Skeletal muscle cell (primary cell): ENCODE measurements at regions not wholly inside any gene's neighbourhood (a gene's known extent, or its start where the extent isn't known, plus 50 kb on each side); places are given as distances from the start of the nearest gene placed in this dataset.

Source experiments
- DNase-seq: peaks from one replicate; pipeline ENCODE4 v3.0.0-alpha.2; 2010; ENCODE audit warnings: low read depth
- H3K4me3 ChIP-seq: 2 replicates; pipeline ENCODE4 v1.5.1; 2011; ENCODE audit warnings: low read depth, mild to moderate bottlenecking, control low read depth, low read length, moderate library complexity

GRCh38 chr1:37262439-37263170 lies 211.8 kb upstream of the ZC3H12A start:
- H3K4me3 ChIP-seq = no peak overlapping the region
- no peak for DNase-seq

GRCh38 chr1:37265156-37265555 lies 209.2 kb upstream of the ZC3H12A start:
- no peak for DNase-seq
- H3K4me3 ChIP-seq = no peak overlapping the region

GRCh38 chr1:37265786-37266667 lies 208.4 kb upstream of the ZC3H12A start:
- no peak overlapping the region for H3K4me3 ChIP-seq
- DNase-seq = no peak

- DNase-seq = no peak
- no peak overlapping the region for H3K4me3 ChIP-seq
Measured at GRCh38 chr1:37267111-37267835, 207.1 kb upstream of the ZC3H12A start.

GRCh38 chr1:37270639-37271038 lies 203.7 kb upstream of the ZC3H12A start:
- H3K4me3 ChIP-seq = no peak overlapping the region
- no peak for DNase-seq

DNA sequence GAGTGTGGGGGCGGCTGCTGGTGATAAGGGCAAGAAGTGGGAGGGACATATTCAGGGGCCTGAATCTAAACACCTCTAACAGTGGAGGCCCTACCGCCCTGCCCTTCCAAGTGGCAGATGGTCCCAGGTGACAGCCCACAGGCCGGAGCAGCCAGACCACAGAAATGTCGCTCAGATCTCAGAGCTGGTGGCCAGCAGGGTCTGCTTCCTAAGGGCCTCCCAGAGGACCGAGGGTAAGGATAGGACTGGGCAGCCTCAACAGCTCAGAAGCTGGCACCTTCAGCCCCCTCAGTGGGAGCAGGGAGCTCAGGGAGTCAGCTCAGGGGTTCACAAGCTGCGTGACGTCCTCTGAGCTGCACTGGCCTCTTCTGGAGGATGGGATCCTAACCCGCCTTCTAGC lies 201.8 kb upstream of the ZC3H12A start:
- DNase-seq = no peak

GRCh38 chr1:37274486-37274885 lies 199.9 kb upstream of the ZC3H12A start:
- DNase-seq = no peak
- no peak overlapping the region for H3K4me3 ChIP-seq

More for the DNA sequence above, 201.8 kb upstream of the ZC3H12A start:
- no peak overlapping the region for H3K4me3 ChIP-seq

GRCh38 chr1:37274938-37275631 lies 199.3 kb upstream of the ZC3H12A start:
- H3K4me3 ChIP-seq = no peak overlapping the region
- no peak for DNase-seq

GRCh38 chr1:37277366-37277765 lies 197.0 kb upstream of the ZC3H12A start:
- no peak overlapping the region for H3K4me3 ChIP-seq
- DNase-seq = no peak

- DNase-seq = no peak
- no peak overlapping the region for H3K4me3 ChIP-seq
Measured at GRCh38 chr1:37281354-37281753, 193.0 kb upstream of the ZC3H12A start.

GRCh38 chr1:37282764-37283163 lies 191.6 kb upstream of the ZC3H12A start:
- no peak for DNase-seq
- H3K4me3 ChIP-seq = no peak overlapping the region

DNA sequence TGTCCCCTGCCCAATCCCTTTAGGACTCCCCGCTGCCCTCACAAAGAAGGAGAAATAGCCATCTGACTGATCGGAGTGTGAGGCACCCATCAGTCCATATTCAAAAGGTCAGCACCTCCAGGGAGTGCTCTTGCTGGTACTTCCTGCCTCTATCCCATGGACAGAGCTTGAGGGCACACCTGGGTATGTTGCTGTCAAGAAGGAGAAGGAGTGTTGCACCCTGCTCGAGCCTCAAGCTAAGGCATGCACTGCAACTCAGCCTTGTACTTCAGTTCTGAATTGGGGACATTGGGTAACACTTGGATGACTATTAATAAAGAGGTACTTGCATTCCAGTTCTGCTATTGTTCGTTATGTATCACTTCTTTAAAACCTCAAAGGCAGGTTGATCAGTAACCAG lies 190.3 kb upstream of the ZC3H12A start:
- no peak for DNase-seq
- no peak overlapping the region for H3K4me3 ChIP-seq

DNA sequence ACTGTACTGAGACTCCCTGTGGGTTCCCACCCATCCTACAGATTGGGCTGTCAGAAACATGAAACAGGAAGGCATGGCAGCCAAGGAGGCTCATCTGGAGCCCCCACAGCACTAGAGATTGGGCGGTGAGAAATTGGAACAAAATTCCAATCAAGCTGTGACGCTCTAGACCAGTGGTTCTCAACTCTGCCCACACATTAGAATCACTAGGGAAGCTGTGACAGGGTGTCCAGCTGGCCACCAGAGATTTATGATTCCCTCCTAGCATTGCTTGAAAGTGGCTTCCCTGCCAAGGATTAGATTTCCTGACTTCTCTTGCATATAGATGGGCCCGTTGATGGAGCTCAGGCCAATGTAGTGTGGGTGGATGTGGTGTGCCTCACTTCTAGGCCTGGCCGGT lies 187.5 kb upstream of the ZC3H12A start:
- H3K4me3 ChIP-seq = no peak overlapping the region

DNA sequence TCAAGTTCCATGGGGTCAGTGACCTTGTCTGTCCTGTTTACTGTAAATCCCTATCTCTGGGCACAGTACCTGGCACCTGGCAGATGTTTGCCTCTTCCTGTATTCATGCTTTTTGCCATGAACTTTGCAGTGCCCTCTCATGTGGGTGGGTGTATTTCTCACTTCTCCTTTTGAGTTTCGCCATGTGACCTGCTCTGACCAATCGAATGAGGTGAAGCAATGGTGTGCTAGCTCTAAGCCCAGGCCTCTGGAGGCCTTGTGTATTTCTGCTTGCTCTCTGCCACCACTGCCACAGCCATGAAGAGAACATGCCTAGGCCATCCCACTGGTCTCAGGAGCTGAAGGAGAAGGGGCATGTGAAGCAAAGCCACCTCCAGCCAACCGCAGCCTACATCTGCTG lies 185.5 kb upstream of the ZC3H12A start:
- no peak for DNase-seq

More for the DNA sequence above, 187.5 kb upstream of the ZC3H12A start:
- no peak for DNase-seq

GRCh38 chr1:37290718-37291117 lies 183.7 kb upstream of the ZC3H12A start:
- DNase-seq = no peak
- H3K4me3 ChIP-seq = no peak overlapping the region

More for the DNA sequence above, 185.5 kb upstream of the ZC3H12A start:
- H3K4me3 ChIP-seq = no peak overlapping the region

DNA sequence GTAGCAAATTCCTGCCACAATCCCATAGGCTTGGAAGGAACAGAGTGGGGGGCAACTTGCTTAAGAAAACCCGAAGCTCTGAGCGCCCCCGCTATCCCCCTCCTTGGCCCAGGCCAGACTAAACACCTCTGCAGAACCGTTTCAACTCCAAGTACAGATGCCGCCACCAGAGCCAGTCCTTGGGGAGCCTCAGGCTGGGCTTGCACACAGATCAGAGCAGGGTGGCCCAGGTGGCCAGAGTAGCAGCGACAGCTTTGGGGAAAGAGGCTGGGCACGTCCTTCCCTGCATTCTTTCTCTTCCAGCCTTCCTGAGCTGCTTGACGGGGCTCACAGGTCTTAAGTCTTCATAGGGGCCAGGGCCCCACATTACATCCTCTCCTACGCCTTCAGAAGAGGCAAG lies 181.6 kb upstream of the ZC3H12A start:
- no peak for DNase-seq
- no peak overlapping the region for H3K4me3 ChIP-seq

- no peak for DNase-seq
- H3K4me3 ChIP-seq = no peak overlapping the region
Measured at GRCh38 chr1:37294096-37294495, 180.3 kb upstream of the ZC3H12A start.

DNA sequence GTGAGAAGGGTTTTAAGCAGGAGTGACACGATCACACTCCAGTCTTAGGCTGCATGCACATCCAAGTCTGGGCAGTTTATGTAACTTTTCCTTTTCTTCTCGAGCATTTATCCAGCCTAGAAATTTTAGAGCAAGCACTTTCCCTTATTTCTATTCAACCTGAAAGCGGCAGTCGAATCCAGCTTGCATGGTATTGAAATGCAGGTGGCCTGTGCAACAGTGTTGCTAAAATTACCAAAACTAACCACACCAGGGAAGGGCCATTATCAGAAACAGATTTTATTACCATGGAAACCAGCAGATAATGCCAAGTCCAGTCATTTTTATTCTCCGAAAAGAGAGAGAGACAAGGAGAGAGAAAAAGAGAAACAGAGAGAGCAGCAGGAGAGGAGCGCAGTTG lies 179.9 kb upstream of the ZC3H12A start:
- no peak overlapping the region for H3K4me3 ChIP-seq
- DNase-seq = no peak

DNA sequence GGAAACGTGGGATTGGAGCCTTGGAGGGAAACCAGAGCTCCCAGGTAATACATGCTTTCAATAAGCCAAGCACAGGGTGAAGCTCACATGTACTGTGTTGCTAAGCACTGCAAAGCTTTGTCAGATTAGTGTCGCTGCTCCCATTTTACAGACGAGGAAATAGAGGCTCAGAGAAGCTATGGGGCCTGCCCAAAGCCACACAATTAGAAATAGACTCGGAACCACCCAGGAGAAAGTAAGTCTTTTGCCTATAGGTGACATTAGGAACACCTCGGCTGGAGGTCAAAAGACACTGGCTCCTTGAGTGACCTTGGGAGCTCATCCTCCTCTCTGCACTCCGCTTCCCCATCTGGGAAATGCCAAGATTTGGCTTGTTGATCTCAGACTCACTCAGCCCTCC lies 175.6 kb upstream of the ZC3H12A start:
- no peak for DNase-seq
- no peak overlapping the region for H3K4me3 ChIP-seq

- DNase-seq = no peak
- no peak overlapping the region for H3K4me3 ChIP-seq
Measured at GRCh38 chr1:37299216-37299615, 175.2 kb upstream of the ZC3H12A start.
